ENCODE measurements at regions not wholly inside any gene's neighbourhood (a gene's known extent, or its start where the extent isn't known, plus 50 kb on each side); places are given as distances from the start of the nearest gene placed in this dataset.

- no peaks in the 10 kb centered on the region for H3F3A ChIP-seq (ENCODE audit: low read depth)
- no peaks in the 10 kb centered on the region for H3K27me3 ChIP-seq (ENCODE audit: insufficient read depth, low read length, poor library complexity, severe bottlenecking)
- H3K4me3 ChIP-seq (ENCODE audit: low read length, poor library complexity, severe bottlenecking), result no peak overlapping the region
- no peaks in the 10 kb centered on the region for H3K9me2 ChIP-seq (replicated peaks; ENCODE audit: low read depth, low read length)
- no peak overlapping the region for H2AFZ ChIP-seq (ENCODE audit: low read length)
- no peaks in the 10 kb centered on the region for H3K9me3 ChIP-seq (ENCODE audit: insufficient read depth, low read depth, low read length)
- H3K79me2 ChIP-seq (ENCODE audit: insufficient read depth, low read length), result no peaks in the 10 kb centered on the region
- H3K9ac ChIP-seq (ENCODE audit: low read depth, low read length, poor library complexity, severe bottlenecking), result no peak overlapping the region
- H4K20me1 ChIP-seq (ENCODE audit: insufficient read depth, low read length, poor library complexity, severe bottlenecking), result no peaks in the 10 kb centered on the region
- no peaks in the 10 kb centered on the region for H3K4me1 ChIP-seq (ENCODE audit: insufficient read depth, low read length, poor library complexity, severe bottlenecking)
- H3K4me2 ChIP-seq (ENCODE audit: low read depth, low read length, poor library complexity, severe bottlenecking), result no peak overlapping the region
- no peaks in the 10 kb centered on the region for H3K36me3 ChIP-seq (ENCODE audit: insufficient read depth, low read length)
- no peak for TF ChIP-seq CTCF (conservative IDR thresholded peaks at IDR 0.05; ENCODE audit: low read length)
- no peak for TF ChIP-seq EZH2phosphoT487 (IDR thresholded peaks at IDR 0.05; ENCODE audit: borderline replicate concordance)
These were observed 95.4 kb downstream of the RPS12 start for GRCh38 chr6:132909742-132910141.

GRCh38 chr6:132910759-132911158, 96.4 kb downstream of the RPS12 start:
- Histone ChIP-seq H3K9me3 (ENCODE audit: insufficient read depth, low read depth, low read length) (no peaks in the 10 kb centered on the region), H2AFZ (ENCODE audit: low read length) (no peak overlapping the region; the same call in 1 of the 2 replicates), H3K9ac (ENCODE audit: low read depth, low read length, poor library complexity, severe bottlenecking) (no peak overlapping the region), H3K79me2 (ENCODE audit: insufficient read depth, low read length) (no peaks in the 10 kb centered on the region), H4K20me1 (ENCODE audit: insufficient read depth, low read length, poor library complexity, severe bottlenecking) (no peaks in the 10 kb centered on the region), H3K4me1 (ENCODE audit: insufficient read depth, low read length, poor library complexity, severe bottlenecking) (no peaks in the 10 kb centered on the region), H3K4me2 (ENCODE audit: low read depth, low read length, poor library complexity, severe bottlenecking) (no peak overlapping the region), H3K4me3 (ENCODE audit: low read length, poor library complexity, severe bottlenecking) (no peak overlapping the region), H3K36me3 (ENCODE audit: insufficient read depth, low read length) (no peaks in the 10 kb centered on the region), H3K9me2 (replicated peaks; ENCODE audit: low read depth, low read length) (no peaks in the 10 kb centered on the region), H3F3A (ENCODE audit: low read depth) (no peaks in the 10 kb centered on the region), H3K27me3 (ENCODE audit: insufficient read depth, low read length, poor library complexity, severe bottlenecking) (no peaks in the 10 kb centered on the region)
- TF ChIP-seq CTCF (conservative IDR thresholded peaks at IDR 0.05; ENCODE audit: low read length) (no peak), EZH2phosphoT487 (IDR thresholded peaks at IDR 0.05; ENCODE audit: borderline replicate concordance) (no peak)

GRCh38 chr6:132919045-132919860, 104.9 kb downstream of the RPS12 start:
- no peaks in the 10 kb centered on the region for H3K9me3 ChIP-seq (ENCODE audit: insufficient read depth, low read depth, low read length)
- no peaks in the 10 kb centered on the region for H3K9me2 ChIP-seq (replicated peaks; ENCODE audit: low read depth, low read length)
- no peaks in the 10 kb centered on the region for H3K27me3 ChIP-seq (ENCODE audit: insufficient read depth, low read length, poor library complexity, severe bottlenecking)
- H3K4me1 ChIP-seq (ENCODE audit: insufficient read depth, low read length, poor library complexity, severe bottlenecking), result no peaks in the 10 kb centered on the region
- H2AFZ ChIP-seq (ENCODE audit: low read length), result no peak overlapping the region
- H3K36me3 ChIP-seq (ENCODE audit: insufficient read depth, low read length), result no peaks in the 10 kb centered on the region
- no peak overlapping the region for H3K4me2 ChIP-seq (ENCODE audit: low read depth, low read length, poor library complexity, severe bottlenecking)
- no peaks in the 10 kb centered on the region for H4K20me1 ChIP-seq (ENCODE audit: insufficient read depth, low read length, poor library complexity, severe bottlenecking)
- no peak overlapping the region for H3K9ac ChIP-seq (ENCODE audit: low read depth, low read length, poor library complexity, severe bottlenecking)
- TF ChIP-seq EZH2phosphoT487 (IDR thresholded peaks at IDR 0.05; ENCODE audit: borderline replicate concordance) (no peak), CTCF (conservative IDR thresholded peaks at IDR 0.05; ENCODE audit: low read length) (no peak)
- no peaks in the 10 kb centered on the region for H3K79me2 ChIP-seq (ENCODE audit: insufficient read depth, low read length)
- no peaks in the 10 kb centered on the region for H3F3A ChIP-seq (ENCODE audit: low read depth)
- H3K4me3 ChIP-seq (ENCODE audit: low read length, poor library complexity, severe bottlenecking), result no peak overlapping the region

All from Loucy (cell line).